IMR-90 (cell line): ENCODE measurements at regions not wholly inside any gene's neighbourhood (a gene's known extent, or its start where the extent isn't known, plus 50 kb on each side); places are given as distances from the start of the nearest gene placed in this dataset.

Source experiments
- ATAC-seq: fragments of 200-7000 bp; cut with Tn5 transposase; 2 replicates; pipeline ENCODE4 v1.9.1; 2020; ENCODE audit warnings: low read depth, mild to moderate bottlenecking, moderate library complexity
- BruUV-seq: library from RNA; stranded (reverse); fragments of 400-500 nt; replicated peaks from 2 replicates; lab custom pipeline; 2021; lab: Mats Ljungman, UMichigan
- CTCF ChIA-PET: fragments of 300-600 bp; formaldehyde crosslinking; extraction: SDS; loops from one replicate; lab custom pipeline; 2021; ENCODE audit warnings: antibody characterized with exemption; lab: Yijun Ruan, JAX
- POLR2A ChIA-PET: fragments of 300-600 bp; sonication (Branson Sonifier 250); formaldehyde crosslinking; loops from one replicate; lab custom pipeline; 2022; ENCODE audit warnings: antibody characterized with exemption; ENCODE audit not compliant: unreplicated experiment; lab: Charles Lee
- DNase-seq: peaks from one replicate; pipeline ENCODE4 v3.0.0; 2013
- H2AFZ ChIP-seq: replicated peaks from 2 replicates; pipeline ENCODE3; 2013; ENCODE audit warnings: low read length, mild to moderate bottlenecking; ENCODE audit not compliant: poor library complexity
- H2AK5ac ChIP-seq: 2 replicates; pipeline ENCODE4 v1.6.1; 2013; ENCODE audit warnings: low read depth, low read length, inconsistent platforms
- H2AK9ac ChIP-seq: replicated peaks from 2 replicates; pipeline ENCODE3; 2013; ENCODE audit warnings: mild to moderate bottlenecking, low read depth, low read length, moderate library complexity; ENCODE audit not compliant: poor library complexity
- H2BK120ac ChIP-seq: 2 replicates; pipeline ENCODE4 v1.6.1; 2013; ENCODE audit warnings: low read depth, low read length, inconsistent platforms
- H2BK15ac ChIP-seq: 3 replicates; pipeline ENCODE4 v1.6.1; 2013; ENCODE audit warnings: low read depth, low read length, inconsistent platforms
- H2BK20ac ChIP-seq: 2 replicates; pipeline ENCODE4 v1.6.1; 2013; ENCODE audit warnings: low read depth, mild to moderate bottlenecking, inconsistent platforms, low read length, moderate library complexity
- H2BK5ac ChIP-seq: 2 replicates; pipeline ENCODE4 v1.6.1; 2013; ENCODE audit warnings: mild to moderate bottlenecking, low read depth, low read length, inconsistent platforms; ENCODE audit not compliant: poor library complexity, severe bottlenecking
- H3K14ac ChIP-seq: replicated peaks from 2 replicates; pipeline ENCODE4 v1.6.1; 2013; ENCODE audit warnings: low read depth, low read length, inconsistent platforms
- H3K18ac ChIP-seq: 2 replicates; pipeline ENCODE4 v1.6.1; 2013; ENCODE audit warnings: low read depth, low read length, control low read depth
- H3K23ac ChIP-seq: 2 replicates; pipeline ENCODE4 v1.6.1; 2013; ENCODE audit warnings: low read depth, low read length, inconsistent platforms
- H3K27ac ChIP-seq: 2 replicates; pipeline ENCODE4 v1.5.1; 2013; ENCODE audit warnings: mild to moderate bottlenecking, control low read depth, low read length; ENCODE audit not compliant: insufficient read depth
- H3K27me3 ChIP-seq: 2 replicates; pipeline ENCODE4 v1.6.1; 2013; ENCODE audit warnings: low read length; ENCODE audit not compliant: control insufficient read depth, insufficient read depth
- H3K36me3 ChIP-seq: 2 replicates; pipeline ENCODE4 v1.6.1; 2013; ENCODE audit warnings: low read length, mixed read lengths; ENCODE audit not compliant: control insufficient read depth, insufficient read depth
- H3K4ac ChIP-seq: 2 replicates; pipeline ENCODE4 v1.6.1; 2013; ENCODE audit warnings: low read depth, low read length, inconsistent platforms
- H3K4me1 ChIP-seq: 2 replicates; pipeline ENCODE4 v1.6.1; 2013; ENCODE audit warnings: low read length, mixed read lengths; ENCODE audit not compliant: control insufficient read depth, insufficient read depth
- H3K4me2 ChIP-seq: 2 replicates; pipeline ENCODE4 v1.6.1; 2013; ENCODE audit warnings: low read depth, mild to moderate bottlenecking, control low read depth, low read length, moderate library complexity
- H3K4me3 ChIP-seq: 2 replicates; pipeline ENCODE4 v1.5.1; 2013; ENCODE audit warnings: low read depth, mild to moderate bottlenecking, control low read depth, low read length, moderate library complexity; ENCODE audit not compliant: insufficient read depth
- H3K56ac ChIP-seq: 2 replicates; pipeline ENCODE4 v1.6.1; 2013; ENCODE audit warnings: low read length, inconsistent platforms; ENCODE audit not compliant: insufficient read depth; ENCODE audit errors: extremely low read depth
- H3K79me1 ChIP-seq, 2 experiments: 2 replicates each; pipeline ENCODE4 v1.6.1; 2013; ENCODE audit warnings: low read length in 2 of 2, inconsistent platforms in 1 of 2, low read depth in 1 of 2
- H3K9ac ChIP-seq: 2 replicates; pipeline ENCODE4 v1.6.1; 2013; ENCODE audit warnings: low read depth, low read length, control low read depth
- H3K9me1 ChIP-seq: 2 replicates; pipeline ENCODE4 v1.6.1; 2013; ENCODE audit warnings: low read length, inconsistent platforms; ENCODE audit not compliant: insufficient read depth
- H3K9me3 ChIP-seq: 2 replicates; pipeline ENCODE4 v1.6.1; 2013; ENCODE audit warnings: low read length; ENCODE audit not compliant: control insufficient read depth, insufficient read depth
- H4K20me1 ChIP-seq: 2 replicates; pipeline ENCODE4 v1.6.1; 2013; ENCODE audit warnings: low read length, inconsistent platforms; ENCODE audit not compliant: insufficient read depth
- H4K5ac ChIP-seq: 2 replicates; pipeline ENCODE4 v1.6.1; 2013; ENCODE audit warnings: mild to moderate bottlenecking, low read depth, low read length, control low read depth
- H4K8ac ChIP-seq, 2 experiments: 2 replicates each; pipeline ENCODE4 v1.6.1; 2013; ENCODE audit warnings: low read depth in 2 of 2, low read length in 2 of 2, control low read depth in 1 of 2, inconsistent platforms in 1 of 2
- H4K91ac ChIP-seq: 2 replicates; pipeline ENCODE4 v1.6.1; 2013; ENCODE audit warnings: low read depth, low read length, inconsistent platforms; ENCODE audit not compliant: insufficient read depth
- BHLHE40 ChIP-seq: fragments of 150-350 bp; IDR thresholded peaks from 2 replicates; pipeline ENCODE4 v1.6.1; 2016; ENCODE audit warnings: mild to moderate bottlenecking, low read depth, low read length
- CEBPB ChIP-seq: IDR thresholded peaks from 2 replicates; pipeline ENCODE4 v1.6.1; 2012; ENCODE audit warnings: low read depth, low read length, improper control_type of control experiment
- CHD1 ChIP-seq: IDR thresholded peaks from 2 replicates; pipeline ENCODE4 v1.6.1; 2012; ENCODE audit warnings: low read depth, low read length, improper control_type of control experiment
- CTCF ChIP-seq: conservative IDR thresholded peaks from 2 replicates; pipeline ENCODE4 v1.5.1; 2012; ENCODE audit warnings: mild to moderate bottlenecking, low read depth, low read length, improper control_type of control experiment
- ELK1 ChIP-seq: fragments of 150-350 bp; IDR thresholded peaks from 2 replicates; pipeline ENCODE4 v1.6.1; 2016; ENCODE audit warnings: low read depth, mild to moderate bottlenecking, low read length, moderate library complexity, borderline replicate concordance
- FOS ChIP-seq: fragments of 150-350 bp; IDR thresholded peaks from 2 replicates; pipeline ENCODE4 v1.6.1; 2016; ENCODE audit warnings: low read depth, low read length
- MAFK ChIP-seq: IDR thresholded peaks from 2 replicates; pipeline ENCODE4 v1.6.1; 2012; ENCODE audit warnings: low read depth, low read length, improper control_type of control experiment
- MAZ ChIP-seq: IDR thresholded peaks from 2 replicates; pipeline ENCODE4 v1.6.1; 2012; ENCODE audit warnings: low read depth, mild to moderate bottlenecking, low read length, improper control_type of control experiment, moderate library complexity, borderline replicate concordance
- NFE2L2 ChIP-seq: fragments of 150-350 bp; IDR thresholded peaks from 2 replicates; pipeline ENCODE4 v1.6.1; 2016; ENCODE audit warnings: low read depth, mild to moderate bottlenecking, low read length
- RCOR1 ChIP-seq: IDR thresholded peaks from 2 replicates; pipeline ENCODE4 v1.6.1; 2012; ENCODE audit warnings: mild to moderate bottlenecking, low read length, improper control_type of control experiment; ENCODE audit not compliant: insufficient replicate concordance
- RFX5 ChIP-seq: IDR thresholded peaks from 2 replicates; pipeline ENCODE4 v1.8.0; 2012; ENCODE audit warnings: low read depth, mild to moderate bottlenecking, low read length, moderate library complexity
- SMC3 ChIP-seq: fragments of 150-350 bp; IDR thresholded peaks from 2 replicates; pipeline ENCODE4 v1.6.1; 2016; ENCODE audit warnings: low read depth, mild to moderate bottlenecking, antibody characterized with exemption, low read length, moderate library complexity
- USF2 ChIP-seq: fragments of 150-350 bp; IDR thresholded peaks from 2 replicates; pipeline ENCODE4 v1.6.1; 2017; ENCODE audit warnings: mild to moderate bottlenecking, antibody characterized with exemption, low read length, low read depth
- WGBS, 2 experiments: methylation state at CpG; one replicate each; pipeline versions ENCODE4 v1.1.5 to v1.1.7; 2013; ENCODE audit warnings: missing lambda C conversion rate in 2 of 2; ENCODE audit not compliant: insufficient read length in 1 of 2; ENCODE audit errors: extremely low coverage in 2 of 2; 5-methylcytosine and 5-hydroxymethylcytosine counted together
- dilution Hi-C: fragments of 300-500 bp; cut with HindIII; formaldehyde crosslinking; loops from one replicate; pipeline ENCODE4 v1.14.3; 2018; ENCODE audit warnings: low sequenced_read_pairs; ENCODE audit not compliant: unreplicated experiment
- in situ Hi-C: fragments of 300-500 bp; cut with MboI; formaldehyde crosslinking; loops from 3 replicates; pipeline ENCODE4 v1.14.3; 2019; ENCODE audit warnings: low sequenced_read_pairs, inconsistent platforms, mixed read lengths
- intact Hi-C: fragments of 100-400 bp; cut with micrococcal nuclease; formaldehyde crosslinking; loops from 2 replicates; pipeline ENCODE4 v1.10.0; 2022

- no peaks in the 10 kb centered on the region for H4K20me1 ChIP-seq
- H3K4me2 ChIP-seq: no peak overlapping the region
- in situ Hi-C loops (no loop called here), intact Hi-C loops (no loop called here), dilution Hi-C loops (no loop called here)
- no peak overlapping the region for H4K8ac ChIP-seq
- 86% methylated on average over 1 of the region's 8 CpGs; no CpG with 5 or more reads in 1 of the 2 experiments for WGBS, 2 experiments
- no peaks in the 10 kb centered on the region for H3K36me3 ChIP-seq
- no peaks in the 10 kb centered on the region for H3K79me1 ChIP-seq
- DNase-seq (no peak), ATAC-seq (no peak)
- H3K27ac ChIP-seq: no peak overlapping the region
- no peak overlapping the region for H4K5ac ChIP-seq
- H2AK9ac ChIP-seq: no peak overlapping the region
- no peak overlapping the region for H3K4ac ChIP-seq
- no peak overlapping the region for H3K18ac ChIP-seq
- H3K23ac ChIP-seq: no peak overlapping the region
- no peak overlapping the region for H2BK20ac ChIP-seq
- no peak overlapping the region for H3K56ac ChIP-seq
- H2BK5ac ChIP-seq: no peak overlapping the region
- H3K14ac ChIP-seq: no peak overlapping the region
- no peak overlapping the region for H2BK15ac ChIP-seq
- no peak for TF ChIP-seq CTCF
- TF ChIP-seq CEBPB: no peak
- no peak for TF ChIP-seq MAFK
- no peak for TF ChIP-seq BHLHE40
- no peak for TF ChIP-seq RCOR1
- no peak for TF ChIP-seq RFX5
- TF ChIP-seq CHD1: no peak
- no peak for TF ChIP-seq SMC3
- no peak for TF ChIP-seq USF2
- no peak for TF ChIP-seq NFE2L2
- TF ChIP-seq MAZ: no peak
- no peak for TF ChIP-seq FOS
- TF ChIP-seq ELK1: no peak
- no peaks in the 10 kb centered on the region for H3K9me1 ChIP-seq
- no peak overlapping the region for H3K4me3 ChIP-seq
- H3K27me3 ChIP-seq: peaks cover 2% of the 10 kb centered on the region
- no peak overlapping the region for H2AK5ac ChIP-seq
- no peak overlapping the region for H2AFZ ChIP-seq
- ChIA-PET CTCF (no interaction called here), POLR2A (no interaction called here)
- BruUV-seq: no TSS peak
- H4K91ac ChIP-seq: no peak overlapping the region
- no peaks in the 10 kb centered on the region for H3K4me1 ChIP-seq
- no peak overlapping the region for H3K9ac ChIP-seq
- H3K9me3 ChIP-seq: no peaks in the 10 kb centered on the region
- H2BK120ac ChIP-seq: no peak overlapping the region
These were observed 286.2 kb downstream of the HTR7 start for GRCh38 chr10:90571481-90572258.
